ENCODE measurements at regions not wholly inside any gene's neighbourhood (a gene's known extent, or its start where the extent isn't known, plus 50 kb on each side); places are given as distances from the start of the nearest gene placed in this dataset.
"Not testable (repeated sequence)": the region's sequence is repeated elsewhere in the genome, so short reads cannot be mapped to it uniquely, and the experiment has no call there.

DNA sequence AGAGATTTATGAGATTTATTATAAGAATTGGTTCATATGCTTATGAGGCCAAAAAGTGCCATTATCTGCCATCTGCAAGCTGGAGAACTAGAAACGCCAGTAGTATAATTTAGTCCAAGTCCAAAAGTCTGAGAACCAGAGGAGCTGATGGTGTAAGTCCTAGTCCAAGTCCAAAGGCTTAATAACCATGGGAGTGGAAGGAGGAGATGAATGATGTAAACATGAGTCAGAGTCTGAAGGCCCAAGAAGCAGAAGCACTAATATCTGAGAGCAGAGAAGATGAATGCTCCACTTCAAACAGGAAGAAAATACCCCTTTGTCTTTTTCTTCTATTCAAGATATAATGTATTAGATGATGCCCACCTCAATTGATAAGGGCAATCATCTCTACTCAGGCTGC, 185.7 kb downstream of the CGGBP1 start:
- no peak for DNase-seq (ENCODE audit: low spot score)

DNA sequence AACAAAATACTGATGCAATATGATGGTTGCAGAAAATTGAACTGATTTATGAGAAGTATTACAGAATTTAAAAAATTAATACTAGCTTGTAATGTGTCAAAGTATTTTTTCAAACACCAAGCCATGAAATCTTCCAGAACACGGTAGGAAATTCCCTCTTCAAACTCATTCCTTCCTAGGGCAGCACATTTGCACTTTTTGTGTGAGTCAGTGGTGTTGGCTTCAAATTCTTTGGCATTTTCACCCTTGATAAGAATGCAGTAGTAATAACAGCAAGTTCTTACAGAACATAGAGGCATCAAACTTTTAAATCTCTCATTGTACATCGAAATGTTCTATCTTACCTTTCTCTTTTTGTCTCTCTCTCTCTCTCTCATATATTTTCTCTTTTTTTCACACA, 191.8 kb downstream of the CGGBP1 start:
- DNase-seq (ENCODE audit: low spot score) = no peak

DNA sequence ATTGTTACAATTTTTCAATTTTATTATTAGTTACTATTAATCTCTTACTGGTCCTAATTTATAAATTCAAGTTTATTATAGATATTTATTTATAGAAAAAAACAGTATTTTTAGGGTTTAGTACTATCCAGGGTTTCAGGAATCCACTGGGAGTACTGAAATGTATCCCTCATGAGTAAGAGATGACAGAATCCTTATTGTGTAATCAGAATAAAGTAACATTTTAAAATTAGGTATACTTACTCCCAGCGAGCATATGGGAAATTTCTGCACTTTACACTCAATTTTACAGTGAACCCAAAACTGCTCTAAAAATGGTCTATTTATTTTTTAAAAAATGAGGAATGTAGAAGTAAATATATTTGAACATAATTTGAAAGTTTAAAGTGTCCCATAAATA, 202.7 kb downstream of the CGGBP1 start:
- no peak for DNase-seq (ENCODE audit: low spot score)

DNA sequence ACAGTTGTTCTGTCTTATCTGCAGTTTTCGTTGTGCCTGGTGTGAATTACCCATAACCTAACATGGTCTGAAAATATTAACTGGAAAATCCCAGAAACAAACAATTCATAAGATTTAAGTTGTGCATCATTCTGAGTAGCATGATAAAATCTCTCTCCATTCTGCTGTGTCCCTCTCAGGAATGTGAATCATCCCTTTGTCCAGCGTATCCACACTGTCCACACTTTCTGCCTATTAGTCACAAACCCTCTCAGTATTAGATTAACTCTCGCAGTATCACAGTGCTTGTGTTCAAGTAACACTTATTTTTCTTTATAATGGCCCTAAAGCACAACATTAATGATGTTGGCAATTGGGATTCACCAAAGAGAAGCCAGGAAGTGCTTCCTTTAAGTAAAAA, 203.2 kb downstream of the CGGBP1 start:
- no peak for DNase-seq (ENCODE audit: low spot score)

DNA sequence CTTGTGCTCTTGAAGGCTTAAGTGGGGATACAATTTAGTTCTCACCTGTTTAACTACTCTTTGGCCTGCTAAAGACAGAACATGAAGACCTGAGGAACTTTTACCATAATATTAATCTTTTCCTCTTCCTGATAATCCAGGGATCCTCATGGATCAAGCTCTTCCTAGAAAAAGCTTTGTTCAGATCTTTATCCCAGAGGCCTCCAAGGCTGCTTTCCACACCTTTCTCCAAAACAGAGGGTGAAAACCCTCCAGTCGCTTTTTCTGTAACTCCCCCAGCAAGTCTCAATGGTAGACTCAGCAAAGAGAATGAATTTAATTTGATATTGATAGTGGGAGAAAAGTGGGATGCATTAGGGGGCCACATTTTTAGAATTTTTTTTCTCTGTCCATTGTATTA, 203.6 kb downstream of the CGGBP1 start:
- no peak for DNase-seq (ENCODE audit: low spot score)

DNA sequence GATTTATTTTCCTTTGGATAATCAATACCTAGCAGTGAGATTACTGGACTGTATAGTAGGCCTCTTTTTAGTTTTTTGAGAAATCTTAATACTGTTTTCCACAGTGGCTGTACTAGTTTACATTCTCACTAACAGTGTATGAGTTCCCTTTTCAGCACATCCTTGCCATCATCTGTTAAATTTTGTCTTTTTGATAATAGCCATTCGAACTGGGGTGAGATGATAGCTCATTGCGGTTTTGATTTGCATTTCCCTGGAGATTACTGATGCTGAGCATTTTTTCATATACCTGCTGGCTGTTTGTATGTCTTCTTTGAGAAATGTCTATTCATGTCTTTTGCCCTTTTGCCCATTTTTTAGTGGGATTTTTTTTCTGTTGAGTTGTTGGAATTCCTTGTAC, 210.8 kb downstream of the CGGBP1 start:
- DNase-seq (ENCODE audit: low spot score) = no peak

DNA sequence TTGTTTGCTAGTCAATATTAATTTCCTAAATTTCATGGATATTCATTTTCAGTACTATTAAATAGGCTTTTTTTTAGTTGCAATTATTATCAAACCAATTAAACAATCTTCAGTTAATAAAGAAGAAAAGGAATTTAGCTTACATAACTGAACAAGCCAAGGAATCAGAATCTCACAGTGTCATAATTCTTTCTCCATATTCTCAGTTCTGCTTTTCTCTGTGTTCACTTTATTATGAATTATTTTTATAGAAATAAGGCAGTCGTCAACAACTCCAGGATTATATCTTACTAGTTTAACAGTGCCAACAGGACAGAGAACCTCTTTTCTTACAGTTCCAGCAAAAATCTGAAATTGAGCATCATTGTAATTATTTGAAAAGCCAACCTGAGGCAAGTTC, 221.7 kb downstream of the CGGBP1 start:
- no peak for DNase-seq (ENCODE audit: low spot score)

DNA sequence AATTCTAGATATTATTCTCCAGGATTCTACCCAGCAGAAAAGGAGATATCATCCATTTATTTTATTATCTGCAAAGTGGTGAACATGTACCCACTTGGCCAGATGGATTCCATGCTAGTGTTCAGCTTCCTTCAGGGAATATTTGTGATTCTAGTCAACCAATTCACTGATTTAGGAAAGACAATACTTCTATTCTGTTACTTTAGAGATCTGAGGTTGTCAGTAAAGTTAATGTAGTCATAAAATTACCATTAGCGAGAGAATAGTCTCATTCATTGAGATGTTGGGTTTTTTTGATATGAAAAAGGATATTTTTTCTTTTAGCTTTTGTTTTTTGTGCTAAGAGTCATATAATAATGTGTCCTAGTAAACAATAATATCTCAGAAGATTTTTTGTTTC, 222.8 kb downstream of the CGGBP1 start:
- no peak for DNase-seq (ENCODE audit: low spot score)

DNA sequence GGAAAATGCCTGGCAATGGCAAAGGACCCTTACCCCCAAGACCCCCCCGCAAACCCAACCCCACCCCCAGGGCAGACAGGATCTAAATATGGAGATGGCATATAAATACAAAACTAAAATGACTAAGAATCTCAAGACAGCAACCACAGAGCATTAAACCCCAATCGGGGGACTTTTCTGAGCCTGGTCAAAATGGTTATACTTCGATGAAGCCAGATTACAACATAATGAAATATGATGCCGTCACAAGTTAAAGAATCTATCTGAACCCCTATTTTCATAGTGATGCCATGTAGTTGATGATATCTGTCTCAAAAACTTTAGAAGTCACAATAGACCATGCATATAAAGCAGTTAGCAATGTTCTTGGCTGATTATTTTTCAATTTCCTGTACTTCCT, 223.6 kb downstream of the CGGBP1 start:
- no peak for DNase-seq (ENCODE audit: low spot score)

DNA sequence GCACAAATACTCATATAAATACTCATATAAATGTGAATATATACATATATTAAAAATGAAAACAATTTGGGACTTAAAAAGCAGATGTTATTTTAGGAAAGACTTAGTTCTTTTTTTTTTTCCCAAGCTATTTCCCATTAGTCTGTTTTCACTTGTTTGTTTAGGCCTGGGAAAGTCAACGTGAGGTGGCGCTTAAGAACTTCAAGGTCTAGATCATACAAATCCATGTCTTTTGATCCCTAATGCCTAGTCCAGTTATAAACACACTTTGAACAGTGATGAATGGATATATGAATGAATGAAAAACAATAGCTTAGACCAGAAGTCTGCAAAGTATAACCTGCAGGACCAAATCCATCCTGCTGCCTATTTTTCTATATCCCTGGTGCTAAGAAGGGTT, 224.5 kb downstream of the CGGBP1 start:
- DNase-seq (ENCODE audit: low spot score) = no peak

DNA sequence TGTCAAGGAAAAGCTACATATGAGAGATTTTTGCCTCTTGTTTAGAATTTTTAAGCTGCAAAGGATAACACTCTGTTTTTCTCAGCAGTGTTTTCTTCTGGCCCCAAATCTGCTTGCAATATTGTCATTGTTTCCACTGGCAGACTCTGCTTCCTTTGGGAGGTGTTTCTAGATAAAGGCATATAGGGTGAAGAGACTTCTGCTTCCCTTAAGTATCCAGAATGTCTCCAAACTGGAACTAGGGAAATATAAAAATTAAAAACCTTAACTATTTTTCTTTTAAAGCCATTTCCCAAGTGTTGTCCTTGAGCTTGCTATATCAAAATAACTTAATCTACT, 225.8 kb downstream of the CGGBP1 start:
- DNase-seq (ENCODE audit: low spot score) = no peak

DNA sequence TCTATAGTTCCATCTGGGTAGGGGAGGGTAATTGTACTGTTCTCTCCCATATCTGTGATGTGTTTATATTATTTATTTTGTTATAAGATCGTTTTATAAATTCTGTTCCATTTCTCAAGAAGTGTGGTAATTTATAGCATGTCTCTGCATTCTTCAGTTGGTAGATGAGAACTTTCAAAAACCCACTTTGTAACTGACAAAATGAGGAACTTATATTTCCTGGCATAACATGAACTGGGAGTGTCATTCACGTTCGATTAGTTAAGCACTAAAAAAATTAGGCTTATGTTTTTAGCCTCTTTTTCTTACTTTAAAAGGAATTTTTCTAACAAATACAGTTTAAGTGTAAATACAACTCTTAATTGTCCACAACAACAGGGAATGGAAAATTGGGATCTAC, 230.8 kb downstream of the CGGBP1 start:
- no peak for DNase-seq (ENCODE audit: low spot score)

DNA sequence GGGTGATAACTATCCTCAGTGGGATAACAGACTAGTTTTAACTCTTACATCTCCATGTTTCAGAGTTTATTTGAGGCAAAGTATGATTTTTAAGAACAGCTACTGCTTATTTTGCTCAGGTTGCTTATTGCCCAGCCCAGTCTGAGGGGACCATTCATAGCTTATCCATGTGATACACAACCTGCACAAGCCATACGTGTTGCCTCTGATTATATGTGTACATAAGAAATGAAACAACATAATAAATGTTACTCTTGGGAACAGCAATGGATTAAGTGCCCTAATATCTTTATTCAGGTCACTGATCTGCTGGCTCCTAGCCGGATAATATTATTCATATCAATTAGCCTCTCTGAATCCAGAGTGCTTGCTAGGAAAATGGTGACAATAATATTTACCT, 236.2 kb downstream of the CGGBP1 start:
- no peak for DNase-seq (ENCODE audit: low spot score)

DNA sequence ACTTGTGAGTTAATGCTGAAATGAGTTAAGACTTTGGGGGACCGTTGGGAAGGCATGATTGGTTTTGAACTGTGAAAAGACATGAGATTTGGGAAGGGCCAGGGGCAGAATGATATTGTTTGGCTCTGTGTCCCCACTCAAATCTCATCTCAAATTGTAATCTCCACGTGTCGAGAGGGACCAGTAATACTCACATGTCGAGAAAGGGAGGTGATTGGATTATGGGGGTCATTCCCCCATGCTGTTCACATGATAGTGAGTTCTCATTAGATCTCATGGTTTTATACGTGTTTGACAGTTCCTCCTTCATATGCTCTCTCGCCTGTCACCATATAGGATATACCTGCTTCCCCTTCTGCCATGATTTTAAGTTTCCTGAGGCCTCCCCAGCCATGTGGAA, 245.3 kb downstream of the CGGBP1 start:
- not testable (repeated sequence) for DNase-seq (ENCODE audit: low spot score)

DNA sequence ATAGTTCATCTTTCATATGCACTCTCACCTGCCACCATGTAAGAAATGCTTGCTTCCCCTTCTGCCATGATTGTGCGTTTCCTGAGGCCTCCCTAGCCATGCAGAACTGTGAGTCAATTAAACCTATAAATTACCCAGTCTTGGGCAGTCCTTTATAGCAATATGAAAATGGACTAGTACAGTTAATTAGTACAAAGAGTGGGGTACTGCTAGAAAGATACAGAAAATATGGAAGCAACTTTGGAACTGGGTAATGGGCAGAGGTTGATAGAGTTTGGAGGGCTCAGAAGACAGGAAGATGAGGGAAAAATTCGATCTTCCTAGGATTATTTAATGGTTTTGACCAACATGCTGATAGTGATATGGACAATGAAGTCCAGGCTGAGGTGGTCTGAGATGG, 246.9 kb downstream of the CGGBP1 start:
- DNase-seq (ENCODE audit: low spot score) = no peak

DNA sequence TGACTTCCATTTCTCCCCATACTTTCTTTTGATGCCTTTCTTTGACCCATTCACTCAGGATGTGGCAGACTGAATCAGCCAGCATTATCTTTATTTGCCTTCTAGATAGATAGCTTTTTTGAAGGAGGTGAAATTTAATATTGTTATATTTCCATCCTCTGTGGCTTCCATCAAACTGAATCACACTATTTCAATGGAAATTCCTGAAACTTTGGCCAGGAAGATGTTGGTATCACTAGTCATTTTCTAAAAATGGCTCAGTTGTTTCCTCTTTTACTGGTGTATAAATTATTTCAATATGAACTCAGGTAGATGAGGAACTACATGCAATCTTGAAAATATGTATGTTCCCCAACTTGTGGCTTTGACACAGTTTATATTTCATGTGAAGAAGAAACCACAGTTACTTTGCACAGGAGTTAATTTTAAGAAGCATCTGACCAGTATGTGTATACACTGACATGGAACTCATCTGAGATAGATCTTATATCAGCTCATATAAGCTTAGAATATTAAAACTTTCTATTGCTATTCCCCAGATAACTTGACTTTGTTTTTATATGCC, 248.3 kb downstream of the CGGBP1 start:
- DNase-seq (ENCODE audit: low spot score) = no peak

DNA sequence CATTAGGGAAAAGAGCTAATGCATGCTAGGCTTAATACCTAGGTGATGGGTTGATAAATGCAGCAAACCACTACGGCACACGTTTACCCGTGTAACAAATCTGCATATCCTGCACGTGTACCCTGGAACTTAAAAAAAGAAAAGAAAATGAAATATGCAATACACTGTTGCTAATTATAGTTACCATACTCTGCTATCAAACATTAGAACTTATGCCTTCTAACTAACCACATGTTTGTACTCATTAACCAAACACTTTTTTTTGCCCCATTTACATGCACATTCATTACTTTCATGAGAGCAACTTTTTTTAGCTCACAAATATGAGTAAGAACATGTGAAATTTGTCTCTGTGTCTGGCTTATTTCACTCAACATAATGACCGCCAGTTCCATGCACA, 253.1 kb downstream of the CGGBP1 start:
- DNase-seq (ENCODE audit: low spot score) = no peak

DNA sequence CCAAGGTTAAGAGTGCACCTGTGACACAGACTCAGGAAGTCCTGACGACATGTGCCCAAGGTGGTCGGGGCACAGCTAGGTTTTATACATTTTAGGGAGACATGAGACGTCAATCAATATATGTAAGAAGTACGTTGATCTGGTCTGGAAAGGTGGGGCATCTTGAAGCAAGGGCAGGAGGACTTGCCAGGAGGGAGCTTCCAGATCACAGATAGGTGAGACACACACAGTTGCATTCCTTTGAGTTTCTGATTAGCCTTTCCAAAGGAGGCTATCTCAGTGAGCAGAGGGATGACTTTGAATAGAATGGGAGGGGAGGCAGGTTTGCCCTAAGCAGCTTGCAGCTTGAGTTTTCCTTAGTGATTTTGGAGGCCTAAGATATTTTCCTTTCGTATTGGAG, 257.4 kb downstream of the CGGBP1 start:
- DNase-seq (ENCODE audit: low spot score) = no peak

DNA sequence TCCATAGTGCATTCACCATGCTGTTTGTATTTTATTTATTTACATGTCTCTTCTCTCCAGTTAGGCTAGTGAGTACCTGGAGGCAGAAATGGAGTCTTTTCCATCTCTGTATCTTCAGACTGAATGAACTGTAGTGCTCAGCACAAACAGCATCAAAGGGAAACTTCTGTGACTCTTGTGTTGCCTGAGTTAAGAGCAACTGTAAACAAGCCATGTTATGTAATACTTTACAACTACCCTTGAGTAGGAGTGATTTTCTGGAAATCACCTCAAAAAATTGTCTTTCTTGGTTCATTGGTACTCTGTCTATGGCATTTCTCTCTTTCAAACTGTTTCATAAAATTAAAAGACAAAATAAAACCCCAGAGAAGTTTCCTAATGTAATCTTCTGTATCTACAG, 258.3 kb downstream of the CGGBP1 start:
- DNase-seq (ENCODE audit: low spot score) = no peak

DNA sequence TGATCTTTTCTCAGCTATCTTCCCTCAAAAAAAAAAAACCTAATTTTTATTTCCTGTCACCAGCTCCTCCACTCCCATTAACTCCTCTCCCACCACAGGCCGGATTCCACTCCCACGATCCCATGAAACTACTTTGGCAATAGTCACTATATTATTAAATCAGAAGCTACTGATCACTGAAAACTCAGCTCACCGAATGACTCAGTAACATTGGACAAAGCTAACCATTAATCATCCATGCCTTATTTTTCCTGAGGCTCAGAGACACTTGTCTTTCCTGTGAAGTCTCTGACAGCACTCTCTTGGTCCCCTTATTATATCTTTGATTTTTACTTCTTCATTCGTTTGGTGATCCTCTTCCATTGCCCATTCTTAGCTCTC, 260.2 kb downstream of the CGGBP1 start:
- DNase-seq (ENCODE audit: low spot score) = no peak

DNA sequence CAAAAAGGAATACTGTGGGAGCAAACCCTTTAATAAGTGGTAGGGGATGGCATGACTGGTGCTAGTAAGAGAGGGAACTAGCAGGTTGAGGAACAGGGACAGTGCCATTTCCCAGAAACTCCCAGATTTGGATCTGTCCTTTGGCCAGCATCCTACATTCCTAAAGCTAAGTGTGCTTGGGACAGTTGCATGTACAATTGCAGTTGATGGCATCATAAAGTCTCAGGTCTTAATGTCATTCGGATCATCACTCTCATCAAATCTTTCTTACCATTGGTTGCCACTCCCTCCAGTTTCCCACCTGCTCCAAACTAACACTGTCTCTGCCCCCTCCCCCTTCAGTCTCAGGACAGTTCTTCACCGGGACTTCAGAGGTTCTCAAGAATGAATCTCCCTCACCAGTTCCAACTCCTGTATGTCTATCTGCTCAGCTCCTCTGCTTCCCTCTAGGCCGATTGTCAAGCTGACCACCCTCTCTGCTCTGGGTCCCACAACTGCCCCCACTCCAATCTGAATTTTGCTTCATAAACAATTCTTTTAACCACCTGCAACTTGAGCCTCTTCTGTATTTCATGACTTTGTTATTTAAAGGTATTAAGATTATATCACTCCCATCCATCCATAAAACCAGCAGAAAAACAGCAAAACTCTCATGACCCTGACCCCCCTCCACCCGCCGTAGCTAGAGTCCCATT, 260.8 kb downstream of the CGGBP1 start:
- DNase-seq (ENCODE audit: low spot score) = no peak

DNA sequence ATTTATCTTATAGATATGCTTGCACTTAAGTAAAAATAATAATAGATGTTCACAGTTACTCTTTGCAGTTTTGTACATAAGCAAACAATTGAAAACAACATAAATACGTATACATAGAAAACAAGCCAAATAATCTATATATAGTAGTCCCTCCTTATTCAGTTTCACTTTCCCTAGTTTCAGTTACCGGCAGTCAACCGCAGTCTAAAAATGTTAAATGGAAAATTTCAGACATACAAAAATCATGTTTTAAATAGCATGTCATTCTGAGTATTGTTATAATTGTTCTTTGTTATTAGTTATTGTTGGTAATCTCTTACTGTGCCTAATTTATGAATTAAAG, 262.0 kb downstream of the CGGBP1 start:
- DNase-seq (ENCODE audit: low spot score) = no peak

DNA sequence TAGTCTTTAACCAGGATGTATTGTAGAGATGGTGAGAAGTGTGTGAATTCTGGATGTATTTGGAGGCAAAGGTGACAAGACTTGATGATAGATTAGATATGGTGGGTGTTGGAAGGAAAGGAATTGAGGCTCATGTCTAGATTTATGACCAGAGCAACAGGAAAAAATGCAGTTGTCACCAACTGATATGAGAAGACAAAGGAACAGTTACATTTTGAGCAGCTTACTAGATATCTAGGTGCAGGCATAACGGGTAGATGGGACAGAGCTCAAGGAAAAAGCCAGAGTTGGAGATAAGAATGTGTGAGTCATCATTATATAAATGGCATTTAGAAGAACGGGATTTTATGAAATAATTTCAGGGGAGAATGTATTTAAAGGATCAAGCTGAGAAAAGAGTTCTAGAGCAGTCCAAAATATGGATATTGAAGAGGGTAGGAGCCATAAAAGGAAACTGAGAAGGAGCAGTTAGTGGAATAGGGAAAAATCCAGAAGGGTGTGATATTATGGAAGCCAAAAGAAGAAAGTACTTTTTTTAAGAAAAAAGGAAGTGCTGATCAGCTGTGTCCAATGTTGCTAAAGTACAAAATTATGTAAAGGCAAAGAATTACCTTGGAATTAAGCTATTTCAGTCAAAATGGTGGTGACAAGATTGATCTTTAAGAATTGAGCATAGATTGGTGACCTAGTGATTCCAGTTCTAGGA, 262.5 kb downstream of the CGGBP1 start:
- DNase-seq (ENCODE audit: low spot score) = no peak

DNA sequence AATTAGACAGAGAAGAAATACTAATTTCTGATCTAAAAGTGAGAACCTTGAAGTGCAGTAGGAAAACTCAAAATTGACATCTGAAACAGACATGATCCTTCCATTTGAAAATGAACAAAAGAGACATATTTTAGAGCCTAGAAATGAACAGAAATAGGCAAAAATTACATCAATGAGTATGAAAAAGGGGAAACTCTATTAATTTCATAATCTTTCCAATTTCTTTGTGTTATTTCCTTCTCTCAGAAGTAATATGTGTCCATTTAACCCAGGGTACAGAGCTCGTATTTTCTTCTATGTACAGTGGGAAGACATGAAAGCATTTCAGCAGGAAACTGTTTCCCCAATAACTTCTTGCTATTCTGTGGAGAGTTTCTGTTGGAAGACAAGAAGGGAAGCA, 263.1 kb downstream of the CGGBP1 start:
- no peak for DNase-seq (ENCODE audit: low spot score)

All from D341Med (cell line).